Skin of body (tissue), 1 donor: ENCODE measurements at regions not wholly inside any gene's neighbourhood (a gene's known extent, or its start where the extent isn't known, plus 50 kb on each side); places are given as distances from the start of the nearest gene placed in this dataset.
"Not testable (repeated sequence)": the region's sequence is repeated elsewhere in the genome, so short reads cannot be mapped to it uniquely, and the experiment has no call there.

Source experiments
- DNase-seq: peaks from one replicate; lab custom pipeline; 2025; lab: John Stamatoyannopoulos, UW

DNA sequence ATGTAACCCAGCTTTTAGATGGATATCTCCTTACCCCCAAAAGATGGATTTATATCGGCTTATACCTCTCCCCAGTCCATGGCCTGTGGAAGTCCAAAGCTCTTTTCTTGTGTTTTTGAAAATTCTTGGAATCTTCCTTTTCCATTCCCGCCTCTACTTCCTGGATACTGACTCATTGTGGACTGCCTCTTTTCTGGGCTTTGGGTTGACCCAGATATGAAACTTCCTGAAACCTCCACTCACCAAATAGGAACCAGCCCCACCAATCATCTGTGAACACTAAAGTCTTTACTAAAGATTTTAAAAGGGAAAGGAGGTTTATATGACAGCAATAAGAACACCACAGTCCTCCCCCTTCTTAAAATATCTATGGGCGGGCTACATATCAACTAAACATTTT, 163.4 kb upstream of the SYN3 start:
- DNase-seq: no peak

GRCh38 chr22:33220476-33221080, 162.4 kb upstream of the SYN3 start:
- DNase-seq: no peak

DNA sequence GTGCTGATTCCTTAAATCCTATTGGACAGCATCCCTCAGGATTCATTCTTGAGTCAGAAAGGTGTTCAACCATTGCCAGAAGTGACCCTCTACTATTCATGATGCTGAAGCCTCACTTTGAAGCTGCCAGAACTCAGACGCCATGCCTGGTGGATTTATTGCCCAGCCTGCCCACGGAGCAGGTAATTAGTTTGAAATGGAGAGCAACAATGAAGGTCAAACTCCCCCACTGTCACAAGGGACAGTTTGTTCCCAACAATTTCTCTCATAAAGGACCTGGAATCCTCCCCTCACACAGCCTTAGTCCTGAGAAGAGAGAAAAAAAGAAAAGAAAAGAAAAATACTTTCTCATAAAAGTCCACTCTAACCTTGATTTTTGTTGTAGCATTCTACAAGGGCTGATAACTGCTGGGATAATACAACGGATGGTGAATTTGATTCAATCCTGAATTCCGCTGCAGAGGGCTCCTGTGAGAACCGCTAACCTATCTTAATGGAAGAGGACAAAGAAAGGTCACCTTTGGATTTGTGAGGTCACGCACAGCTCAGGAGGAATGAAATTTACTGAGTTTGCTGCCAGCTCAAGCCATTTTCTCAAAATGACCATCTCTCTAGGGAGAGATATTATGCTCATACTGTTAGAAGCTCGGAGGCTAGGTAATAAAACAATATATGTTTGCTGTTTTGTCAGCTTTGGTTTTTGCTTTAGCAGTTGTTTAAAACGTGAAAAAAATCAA, 161.6 kb upstream of the SYN3 start:
- no peak for DNase-seq

DNA sequence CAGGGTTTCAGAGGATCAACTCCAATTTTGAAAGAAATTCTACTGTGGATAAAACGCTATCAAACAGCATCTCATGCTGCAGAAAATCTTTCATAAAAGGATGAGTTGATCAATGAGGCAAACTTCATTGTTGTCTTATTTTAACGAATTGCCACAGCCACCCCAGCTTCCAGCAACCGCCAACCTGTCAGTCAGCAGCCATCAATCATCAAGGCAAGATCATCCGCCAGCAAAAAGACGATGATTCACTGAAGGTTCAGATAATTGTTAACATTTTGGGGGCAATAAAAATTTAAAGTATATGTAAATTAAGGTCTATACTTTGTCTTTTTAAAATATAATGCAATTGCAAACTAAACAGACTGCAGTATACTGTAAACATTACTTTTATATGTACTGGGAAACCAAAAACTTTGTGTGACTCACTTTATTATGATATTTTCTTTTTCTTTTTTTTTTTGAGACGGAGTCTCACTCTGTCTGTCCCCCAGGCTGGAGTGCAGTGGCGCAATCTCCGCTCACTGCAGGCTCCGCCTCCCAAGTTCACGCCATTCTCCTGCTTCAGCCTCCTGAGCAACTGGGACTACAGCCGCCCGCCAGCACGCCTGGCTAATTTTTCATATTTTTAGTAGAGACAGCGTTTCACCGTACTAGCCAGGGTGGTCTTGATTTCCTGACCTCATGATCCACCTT, 155.3 kb upstream of the SYN3 start:
- no peak for DNase-seq

- DNase-seq: no peak
These were observed 152.0 kb upstream of the SYN3 start for GRCh38 chr22:33209930-33210784.

DNA sequence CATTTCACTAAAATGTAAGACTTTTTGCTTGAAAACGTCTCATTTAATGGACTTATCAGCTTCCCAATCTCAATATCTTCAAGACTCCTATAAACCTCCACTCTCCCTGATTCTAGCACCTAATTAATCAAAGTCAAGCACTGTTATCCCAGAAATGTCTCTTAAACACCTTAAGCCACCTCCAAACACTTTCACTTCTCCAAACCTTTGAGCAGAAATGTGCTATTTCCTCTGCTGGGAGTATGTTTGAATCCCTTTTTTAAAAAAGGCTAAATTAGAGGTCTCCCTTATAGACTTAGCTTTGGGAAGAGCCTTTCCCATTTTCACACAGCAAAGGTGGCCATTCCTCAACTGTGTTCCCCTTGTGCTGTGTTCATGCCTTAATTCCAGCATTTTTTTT, 146.2 kb upstream of the SYN3 start:
- no peak for DNase-seq

GRCh38 chr22:33202455-33202854, 144.3 kb upstream of the SYN3 start:
- DNase-seq: no peak

- DNase-seq: no peak
These were observed 136.4 kb upstream of the SYN3 start for GRCh38 chr22:33194529-33195077.

GRCh38 chr22:33192156-33192555, 134.0 kb upstream of the SYN3 start:
- DNase-seq: no peak

DNA sequence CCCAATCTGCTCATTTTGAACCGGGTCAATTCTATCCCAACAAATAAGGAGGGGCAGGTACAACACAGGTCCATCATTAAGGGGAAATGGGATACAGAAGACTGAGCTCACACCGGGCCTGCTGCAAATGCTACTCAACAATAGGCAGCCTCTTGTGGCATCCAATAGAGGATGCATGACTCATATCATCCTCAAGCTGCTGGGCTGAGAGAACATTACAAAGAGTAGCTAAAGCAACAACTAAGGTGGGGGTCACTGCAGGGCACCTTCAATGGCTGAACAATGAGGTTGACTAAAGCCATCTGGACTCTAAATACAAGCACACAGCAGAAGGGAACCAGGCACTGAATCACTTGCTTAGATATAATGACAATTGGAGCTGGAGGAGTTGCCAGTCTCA, 130.1 kb upstream of the SYN3 start:
- no peak for DNase-seq

GRCh38 chr22:33186816-33187215, 128.6 kb upstream of the SYN3 start:
- DNase-seq: no peak

- DNase-seq: peak; percentile 22
These were observed 122.2 kb upstream of the SYN3 start for GRCh38 chr22:33180356-33180755.

DNA sequence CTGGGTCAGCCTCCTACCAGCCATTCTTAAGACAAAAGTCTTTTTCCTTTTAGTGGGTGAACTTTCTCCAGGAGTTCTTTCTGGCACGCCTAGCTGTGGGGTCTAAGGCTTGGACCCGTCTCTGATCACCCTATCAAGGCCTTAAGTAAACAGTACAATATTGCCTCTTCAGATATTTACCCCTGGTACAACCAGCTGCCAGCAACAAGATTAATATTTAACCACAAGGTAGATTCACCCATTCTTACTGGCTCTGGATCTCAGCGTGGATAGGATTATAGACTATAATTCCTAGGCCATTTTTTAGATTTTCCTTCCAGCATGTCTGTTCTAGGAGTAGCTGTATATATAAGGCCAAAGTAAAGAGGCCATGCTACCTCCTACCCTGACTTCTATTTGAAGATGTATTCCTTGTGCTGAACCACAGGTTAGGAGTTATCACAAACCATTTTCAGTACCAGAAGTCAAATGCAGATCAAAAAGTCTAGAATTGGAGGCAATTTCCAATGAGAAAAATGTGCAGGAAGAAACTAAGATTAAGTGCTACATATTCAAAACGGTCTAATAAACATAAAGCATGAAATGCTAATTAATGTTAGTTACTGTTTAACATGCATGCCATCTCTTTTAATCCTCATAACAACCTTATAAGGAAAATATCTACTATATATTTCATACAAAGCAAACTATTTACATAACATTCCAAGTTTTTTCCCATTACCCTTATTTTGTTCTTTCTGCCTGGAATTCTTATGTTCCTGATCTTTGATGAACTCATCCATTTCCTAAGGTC, 110.0 kb upstream of the SYN3 start:
- no peak for DNase-seq

GRCh38 chr22:33166206-33166605, 108.0 kb upstream of the SYN3 start:
- DNase-seq: no peak

DNA sequence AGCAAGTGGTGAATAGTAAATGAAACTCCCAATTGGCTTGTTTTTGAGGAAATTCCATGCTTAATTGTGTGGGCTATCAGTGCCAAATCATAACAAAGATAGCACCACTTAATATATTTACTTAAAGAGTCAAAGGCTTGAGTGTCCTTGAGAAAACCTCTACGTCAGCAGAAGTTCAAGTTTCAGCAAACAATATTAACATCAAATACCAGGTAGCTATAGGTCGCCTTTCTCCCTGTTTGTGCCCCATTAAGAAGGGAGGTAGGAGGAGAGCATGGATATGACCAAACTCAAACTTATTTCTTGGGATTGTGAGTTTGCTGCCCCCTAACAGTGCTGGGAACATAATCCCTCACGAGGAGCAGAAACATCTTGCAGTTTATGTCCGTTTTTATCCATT, 105.6 kb upstream of the SYN3 start:
- no peak for DNase-seq

- no peak for DNase-seq
These were observed 104.0 kb upstream of the SYN3 start for GRCh38 chr22:33162196-33162595.

DNA sequence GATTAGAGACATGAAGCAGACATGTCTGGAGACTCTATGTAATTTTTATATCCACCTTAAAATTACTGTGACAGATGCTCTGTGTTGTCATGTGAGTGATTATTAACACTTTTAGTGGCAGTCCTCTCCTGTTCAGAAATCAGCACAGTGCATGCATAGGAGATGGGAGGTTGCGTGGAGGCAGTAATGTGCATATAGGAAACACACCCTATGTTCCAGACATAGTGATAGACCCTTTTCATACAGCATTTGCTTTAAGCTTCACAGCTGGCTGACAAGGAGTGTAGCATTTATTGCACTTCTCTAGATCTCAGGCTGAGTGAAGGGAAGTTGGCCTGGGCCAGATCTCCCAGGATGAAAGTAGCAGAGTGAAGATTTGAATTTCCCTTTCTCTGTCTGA, 102.3 kb upstream of the SYN3 start:
- DNase-seq: no peak

GRCh38 chr22:33154967-33155366, 96.8 kb upstream of the SYN3 start:
- not testable (repeated sequence) for DNase-seq

DNA sequence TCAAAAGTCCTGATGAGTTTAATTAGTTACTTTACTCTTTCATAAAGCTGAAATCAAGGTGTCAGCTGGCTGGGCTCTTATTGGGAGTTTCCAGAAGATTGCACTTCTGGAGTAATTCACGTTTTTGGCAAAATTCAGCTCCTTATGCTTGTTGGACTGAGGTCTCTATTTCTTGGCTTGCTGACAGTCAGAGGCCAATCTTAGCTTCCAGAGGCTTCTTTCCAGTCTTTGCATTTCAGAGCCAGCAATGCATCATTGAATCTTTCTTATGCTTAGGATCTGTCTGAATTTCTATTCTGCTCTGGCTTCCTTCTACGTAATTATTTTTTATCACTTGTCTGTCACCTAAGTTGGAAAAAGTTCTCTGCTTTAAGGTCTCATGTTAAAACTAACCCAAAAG, 91.4 kb upstream of the SYN3 start:
- no peak for DNase-seq

DNA sequence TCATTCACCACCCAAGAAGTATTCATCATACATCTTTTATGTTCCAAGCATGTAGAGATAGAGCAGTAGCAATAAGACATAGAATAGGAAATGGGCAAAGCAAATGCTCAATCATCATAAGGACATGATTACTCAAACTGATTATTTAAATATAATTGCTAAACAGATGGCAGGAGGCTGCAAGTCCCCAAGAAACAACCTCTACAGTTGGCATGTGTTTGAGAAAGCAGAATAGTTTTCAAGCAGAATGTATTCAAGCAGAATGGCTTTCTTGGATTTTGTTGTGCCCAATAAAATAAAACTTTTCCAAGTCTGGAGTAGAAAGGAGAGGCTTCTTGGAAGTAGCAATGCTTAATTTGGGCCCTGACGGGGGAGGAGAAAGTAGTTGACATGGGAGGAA, 86.5 kb upstream of the SYN3 start:
- DNase-seq: no peak
